D721Med (cell line): ENCODE measurements at regions not wholly inside any gene's neighbourhood (a gene's known extent, or its start where the extent isn't known, plus 50 kb on each side); places are given as distances from the start of the nearest gene placed in this dataset.

Source experiments
- DNase-seq: peaks from one replicate; pipeline ENCODE4 v3.0.0; 2011; ENCODE audit warnings: low spot score; ENCODE audit not compliant: insufficient read length
- FAIRE-seq: peaks from 2 replicates; lab custom pipeline; 2011; peaks lifted over from hg19 to GRCh38; lab: Jason Lieb, UNC
- CTCF ChIP-seq: IDR thresholded peaks from 2 replicates; pipeline ENCODE4 v1.5.1; 2012; ENCODE audit warnings: mild to moderate bottlenecking, control low read depth; ENCODE audit not compliant: insufficient read depth; ENCODE audit errors: missing control alignments

GRCh38 chr20:22182148-22182547, 402.2 kb downstream of the FOXA2 start:
- DNase-seq, result no peak
- no peak for TF ChIP-seq CTCF
- no peak for FAIRE-seq

- no peak for DNase-seq
- FAIRE-seq, result no peak
- no peak for TF ChIP-seq CTCF
Measured at GRCh38 chr20:22180244-22180643, 404.1 kb downstream of the FOXA2 start.

- no peak for TF ChIP-seq CTCF
- FAIRE-seq (no peak), DNase-seq (no peak)
Measured at GRCh38 chr20:22160101-22160652, 424.2 kb downstream of the FOXA2 start.

- no peak for FAIRE-seq
- no peak for TF ChIP-seq CTCF
- no peak for DNase-seq
Measured at GRCh38 chr20:22159276-22159675, 425.1 kb downstream of the FOXA2 start.

- DNase-seq (no peak), FAIRE-seq (no peak)
- TF ChIP-seq CTCF, result no peak
Measured at GRCh38 chr20:22127587-22127986, 422.1 kb downstream of the PAX1 start.

GRCh38 chr20:22106308-22106938, 401.0 kb downstream of the PAX1 start:
- no peak for TF ChIP-seq CTCF
- FAIRE-seq (no peak), DNase-seq (no peak)

- no peak for DNase-seq
- TF ChIP-seq CTCF, result no peak
Measured at GRCh38 chr20:22101606-22102005, 396.1 kb downstream of the PAX1 start.

More at GRCh38 chr20:22101606-22102005, 396.1 kb downstream of the PAX1 start:
- FAIRE-seq, result no peak
